Fibroblast of the aortic adventitia (primary cell): ENCODE measurements at regions not wholly inside any gene's neighbourhood (a gene's known extent, or its start where the extent isn't known, plus 50 kb on each side); places are given as distances from the start of the nearest gene placed in this dataset.

ENCODE experiments used
- DNase-seq: peaks from one replicate; pipeline ENCODE4 v3.0.0-alpha.2; 2010; ENCODE audit warnings: low read depth
- H3K4me3 ChIP-seq: 2 replicates; pipeline ENCODE4 v1.5.1; 2011; ENCODE audit warnings: low read depth, mild to moderate bottlenecking, control low read depth, low read length, moderate library complexity
- TF ChIP-seq, protein P1 (sequence below): IDR thresholded peaks from 2 replicates; pipeline ENCODE4 v1.5.1; 2011; ENCODE audit warnings: mild to moderate bottlenecking, low read length, control low read depth, inconsistent platforms; ENCODE audit not compliant: insufficient read depth

DNA sequence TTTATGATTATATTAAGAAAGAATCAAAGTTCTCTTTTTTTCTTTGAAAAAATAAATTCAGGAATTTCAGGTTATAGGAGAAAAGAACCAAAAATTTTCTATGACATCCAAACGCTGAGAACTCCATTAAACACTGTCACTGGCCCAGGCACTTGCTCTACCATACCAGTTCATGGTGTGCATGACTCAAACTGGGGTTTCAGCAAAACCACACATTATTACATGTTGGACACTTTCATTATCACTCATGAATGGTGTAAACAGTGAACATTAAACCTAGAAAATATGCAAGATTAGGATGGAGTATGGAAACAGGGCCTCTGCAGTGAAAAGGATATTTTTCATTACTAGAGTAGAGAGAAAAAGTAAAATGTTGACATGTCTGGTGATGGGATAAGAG lies 369.9 kb upstream of the FAM174A start:
- TF ChIP-seq, protein P1, sequence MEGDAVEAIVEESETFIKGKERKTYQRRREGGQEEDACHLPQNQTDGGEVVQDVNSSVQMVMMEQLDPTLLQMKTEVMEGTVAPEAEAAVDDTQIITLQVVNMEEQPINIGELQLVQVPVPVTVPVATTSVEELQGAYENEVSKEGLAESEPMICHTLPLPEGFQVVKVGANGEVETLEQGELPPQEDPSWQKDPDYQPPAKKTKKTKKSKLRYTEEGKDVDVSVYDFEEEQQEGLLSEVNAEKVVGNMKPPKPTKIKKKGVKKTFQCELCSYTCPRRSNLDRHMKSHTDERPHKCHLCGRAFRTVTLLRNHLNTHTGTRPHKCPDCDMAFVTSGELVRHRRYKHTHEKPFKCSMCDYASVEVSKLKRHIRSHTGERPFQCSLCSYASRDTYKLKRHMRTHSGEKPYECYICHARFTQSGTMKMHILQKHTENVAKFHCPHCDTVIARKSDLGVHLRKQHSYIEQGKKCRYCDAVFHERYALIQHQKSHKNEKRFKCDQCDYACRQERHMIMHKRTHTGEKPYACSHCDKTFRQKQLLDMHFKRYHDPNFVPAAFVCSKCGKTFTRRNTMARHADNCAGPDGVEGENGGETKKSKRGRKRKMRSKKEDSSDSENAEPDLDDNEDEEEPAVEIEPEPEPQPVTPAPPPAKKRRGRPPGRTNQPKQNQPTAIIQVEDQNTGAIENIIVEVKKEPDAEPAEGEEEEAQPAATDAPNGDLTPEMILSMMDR: no peak
- H3K4me3 ChIP-seq: no peak overlapping the region
- DNase-seq: no peak

DNA sequence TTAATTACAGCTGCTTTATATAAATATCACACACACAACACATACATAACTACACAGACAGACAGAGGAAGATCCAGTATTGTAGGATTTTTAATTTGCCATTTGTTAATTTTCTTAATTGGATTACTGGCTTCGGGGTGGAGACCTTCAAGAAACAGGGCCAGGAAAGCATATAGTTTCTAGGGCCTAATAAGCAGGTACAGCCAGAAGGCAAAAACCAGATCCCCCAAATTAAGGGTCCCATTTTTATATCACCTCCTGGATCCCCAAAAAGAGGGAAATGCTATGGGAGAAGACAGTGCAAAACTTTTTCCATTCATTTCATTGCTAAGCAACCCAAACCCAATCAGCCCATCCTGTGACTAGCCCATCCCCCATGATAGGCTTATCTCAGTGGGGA lies 373.3 kb upstream of the FAM174A start:
- TF ChIP-seq, protein P1: no peak
- DNase-seq: no peak
- H3K4me3 ChIP-seq: no peak overlapping the region

DNA sequence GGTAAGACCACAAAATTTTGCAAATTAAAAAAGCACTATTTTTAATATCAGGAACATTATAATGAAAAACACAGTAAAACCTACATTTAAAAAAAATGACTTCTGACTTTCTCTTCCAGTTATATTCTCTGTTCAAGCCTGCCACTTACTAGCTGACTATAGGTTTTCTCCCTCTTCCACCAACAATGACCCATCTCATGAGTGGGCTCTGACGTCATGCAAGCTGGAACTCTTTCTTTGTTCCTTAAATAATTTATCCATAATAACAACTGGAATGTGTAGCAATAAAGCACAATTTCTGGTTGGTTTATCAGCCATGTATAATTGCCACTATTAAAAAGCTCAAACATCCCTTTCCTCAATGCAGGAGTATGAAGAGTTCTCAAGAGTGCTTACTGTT lies 378.1 kb upstream of the FAM174A start:
- DNase-seq: no peak
- H3K4me3 ChIP-seq: no peak overlapping the region
- TF ChIP-seq, protein P1: no peak

DNA sequence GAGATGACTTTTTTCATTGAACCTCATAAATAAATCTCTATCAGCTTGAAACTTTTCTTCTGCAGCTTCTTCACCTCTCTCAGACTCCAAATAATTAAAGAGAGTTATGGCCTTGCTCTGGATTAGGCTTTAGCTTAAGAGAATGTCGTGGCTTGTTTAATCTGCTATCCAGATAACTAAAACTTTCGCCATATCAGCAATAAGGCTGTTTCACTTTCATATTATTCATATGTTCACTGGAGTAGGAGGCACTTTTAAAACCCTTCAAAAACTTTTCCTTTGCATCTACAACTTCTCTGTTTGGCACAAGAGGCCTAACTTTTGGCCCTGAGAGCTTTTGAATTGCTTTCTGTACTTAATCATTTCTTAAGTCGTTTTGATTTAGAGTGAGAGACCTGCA lies 386.9 kb upstream of the FAM174A start:
- no peak for DNase-seq
- TF ChIP-seq, protein P1: no peak
- H3K4me3 ChIP-seq: no peak overlapping the region

DNA sequence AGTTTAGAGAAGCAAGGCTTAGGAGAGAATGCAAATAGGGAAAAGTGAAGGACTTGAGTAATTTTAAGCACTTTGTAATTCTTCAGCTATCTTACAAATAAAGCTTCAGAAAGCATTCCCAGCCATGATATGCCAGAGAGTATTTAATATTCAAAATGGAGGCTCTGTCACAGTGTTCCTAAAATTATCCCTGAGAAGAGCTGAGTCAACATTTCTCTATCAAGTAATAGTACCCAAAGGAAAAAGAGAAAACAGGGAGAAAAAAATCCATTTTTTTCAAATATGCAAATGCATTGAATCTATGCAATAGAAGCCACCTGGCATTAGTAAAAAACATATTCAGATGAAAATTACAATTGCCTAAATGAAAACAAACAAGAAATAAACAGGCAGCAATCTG lies 392.6 kb upstream of the FAM174A start:
- TF ChIP-seq, protein P1: no peak
- DNase-seq: no peak

DNA sequence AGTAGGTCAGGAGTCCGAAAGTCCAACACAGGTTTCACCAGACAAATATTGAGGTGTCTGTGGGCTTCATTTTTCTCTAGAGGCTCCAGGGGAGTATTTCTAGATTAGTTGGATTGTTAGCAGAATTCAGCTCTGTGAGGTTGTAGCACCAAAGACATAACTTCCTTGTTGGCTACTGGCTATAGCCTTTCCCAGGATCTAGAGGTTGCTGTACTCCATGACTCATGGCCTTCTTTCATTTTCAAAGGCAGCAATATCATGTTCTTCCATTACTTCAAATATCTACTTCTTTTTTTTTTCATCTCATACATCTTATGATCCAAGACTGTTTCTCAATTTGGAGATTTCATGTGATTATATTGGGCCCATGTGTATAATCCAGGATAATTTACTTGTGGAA lies 404.0 kb upstream of the FAM174A start:
- no peak for DNase-seq
- TF ChIP-seq, protein P1: no peak
- no peak overlapping the region for H3K4me3 ChIP-seq

More for the DNA sequence above, 392.6 kb upstream of the FAM174A start:
- no peak overlapping the region for H3K4me3 ChIP-seq

DNA sequence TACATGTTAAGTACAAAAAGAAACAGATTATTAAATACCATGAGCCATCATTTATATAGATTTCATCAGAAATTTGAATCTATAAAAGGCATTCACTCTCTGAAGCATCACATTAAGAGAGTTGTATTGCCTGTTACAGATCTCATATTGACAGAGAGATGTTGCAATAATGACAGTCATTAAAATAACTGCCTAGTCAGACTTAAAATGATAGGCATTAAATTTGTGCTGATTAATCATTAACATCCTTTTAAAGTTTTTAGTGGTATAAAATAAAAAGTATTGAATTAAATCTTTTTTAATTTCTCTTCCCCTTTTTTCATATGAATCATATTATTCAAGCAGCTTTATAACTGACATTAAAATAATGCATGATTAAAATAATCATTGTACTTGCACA lies 404.9 kb upstream of the FAM174A start:
- TF ChIP-seq, protein P1: no peak
- no peak for DNase-seq
- no peak overlapping the region for H3K4me3 ChIP-seq
